B cell (primary cell): ENCODE measurements at regions not wholly inside any gene's neighbourhood (a gene's known extent, or its start where the extent isn't known, plus 50 kb on each side); places are given as distances from the start of the nearest gene placed in this dataset.

ENCODE experiments used
- ATAC-seq: fragments of 200-7000 bp; cut with Tn5 transposase; one replicate; pipeline ENCODE4 v1.10.0; 2021; ENCODE audit warnings: low read depth, mild to moderate bottlenecking, moderate number of reproducible peaks, moderate library complexity
- CTCF ChIA-PET: fragments of 350-600 bp; sonication (Branson Sonifier 250); formaldehyde crosslinking; loops from one replicate; lab custom pipeline; 2021; ENCODE audit warnings: antibody characterized with exemption, inconsistent platforms; lab: Charles Lee
- POLR2A ChIA-PET: fragments of 350-600 bp; sonication (Branson Sonifier 250); formaldehyde crosslinking; loops from one replicate; lab custom pipeline; 2021; ENCODE audit warnings: antibody characterized with exemption; lab: Charles Lee
- DNase-seq: peaks from one replicate; pipeline ENCODE4 v3.0.0; 2013
- H2AFZ ChIP-seq: 2 replicates; pipeline ENCODE4 v1.6.1; 2012; ENCODE audit warnings: mild to moderate bottlenecking, low read depth, low read length; ENCODE audit not compliant: insufficient read depth, poor library complexity, severe bottlenecking
- H3K27ac ChIP-seq, 2 donors: 1 replicate in 1 of 2; 2 replicates in 1 of 2; pipeline ENCODE4 v1.5.1; 2012 to 2013; ENCODE audit warnings: low read length in 2 of 2, mild to moderate bottlenecking in 2 of 2, moderate library complexity in 1 of 2
- H3K27me3 ChIP-seq, 4 experiments: fragments of 200-600 bp in 1 of 4; sonication (generic) in 1 of 4; replicated peaks in 1 of 4; 1 replicate in 2 of 4; 2 replicates in 2 of 4; pipeline versions ENCODE4 v1.6.1 to v1.7.0; 2013 to 2016; ENCODE audit warnings: low read length in 3 of 4, mild to moderate bottlenecking in 2 of 4, mixed read lengths in 1 of 4, moderate library complexity in 1 of 4; ENCODE audit not compliant: insufficient read depth in 4 of 4, control insufficient read depth in 3 of 4; ENCODE audit errors: control extremely low read depth in 1 of 4
- H3K36me3 ChIP-seq, 2 experiments: replicated peaks in 1 of 2; 1 replicate in 1 of 2; 2 replicates in 1 of 2; pipeline versions ENCODE4 v1.6.1 to v1.7.1; 2013; ENCODE audit warnings: low read length in 1 of 2; ENCODE audit not compliant: insufficient read depth in 2 of 2, control insufficient read depth in 1 of 2; ENCODE audit errors: control extremely low read depth in 1 of 2, extremely low read depth in 1 of 2
- H3K4me1 ChIP-seq, 2 donors: fragments of 200-600 bp in 1 of 2; sonication (generic) in 1 of 2; 1 replicate in 1 of 2; 2 replicates in 1 of 2; pipeline versions ENCODE4 v1.5.1 to v1.6.1; 2013 to 2017; ENCODE audit warnings: low read length in 2 of 2; ENCODE audit not compliant: control insufficient read depth in 2 of 2, insufficient read depth in 2 of 2
- H3K4me2 ChIP-seq: replicated peaks from 2 replicates; pipeline ENCODE3; 2012; ENCODE audit warnings: mild to moderate bottlenecking, low read depth, low read length; ENCODE audit not compliant: poor library complexity, severe bottlenecking
- H3K4me3 ChIP-seq, 5 experiments: fragments of 200-600 bp in 1 of 5; sonication (generic) in 1 of 5; 1 replicate in 3 of 5; 2 replicates in 2 of 5; pipeline versions ENCODE4 v1.5.1 to v1.7.0; 2011 to 2016; ENCODE audit warnings: low read length in 4 of 5, mild to moderate bottlenecking in 4 of 5, low read depth in 2 of 5, control low read depth in 1 of 5, moderate library complexity in 1 of 5; ENCODE audit not compliant: insufficient read depth in 1 of 5; ENCODE audit errors: control extremely low read depth in 1 of 5, extremely low read depth in 1 of 5
- H3K79me2 ChIP-seq: fragments of 200-600 bp; sonication (generic); one replicate; pipeline ENCODE4 v1.6.0; 2016; ENCODE audit warnings: low read length; ENCODE audit not compliant: control insufficient read depth, insufficient read depth
- H3K9ac ChIP-seq: fragments of 200-600 bp; sonication (generic); 2 replicates; pipeline ENCODE4 v1.6.1; 2017; ENCODE audit warnings: mild to moderate bottlenecking, low read length, moderate library complexity
- H3K9me3 ChIP-seq, 3 donors: one replicate each; pipeline versions ENCODE4 v1.6.1 to v1.7.1; 2013; ENCODE audit warnings: low read length in 2 of 3; ENCODE audit not compliant: control insufficient read depth in 2 of 3, insufficient read depth in 1 of 3; ENCODE audit errors: control extremely low read depth in 1 of 3
- H4K20me1 ChIP-seq: 2 replicates; pipeline ENCODE4 v1.6.0; 2012; ENCODE audit warnings: mild to moderate bottlenecking, low read length; ENCODE audit not compliant: insufficient read depth, control insufficient read depth, poor library complexity, severe bottlenecking
- H3K27ac Mint-ChIP-seq: one replicate; pipeline ENCODE4 v1.8.0; 2021; ENCODE audit warnings: mixed read lengths
- H3K27me3 Mint-ChIP-seq: one replicate; pipeline ENCODE4 v1.8.0; 2021; ENCODE audit warnings: mixed read lengths
- H3K4me1 Mint-ChIP-seq: one replicate; pipeline ENCODE4 v1.8.0; 2021; ENCODE audit warnings: mixed read lengths
- H3K4me3 Mint-ChIP-seq: one replicate; pipeline ENCODE4 v1.8.0; 2021; ENCODE audit warnings: mixed read lengths
- H3K9me3 Mint-ChIP-seq: one replicate; pipeline ENCODE4 v1.8.0; 2022; ENCODE audit warnings: mixed read lengths; ENCODE audit not compliant: insufficient read depth
- EZH2 ChIP-seq: IDR thresholded peaks from 2 replicates; pipeline ENCODE4 v1.6.1; 2012; ENCODE audit warnings: borderline replicate concordance, low read depth, mild to moderate bottlenecking, moderate library complexity, low read length; ENCODE audit not compliant: insufficient read depth, poor library complexity, severe bottlenecking
- WGBS: methylation state at CpG from one replicate; pipeline ENCODE4 v1.1.5; 2013; ENCODE audit warnings: missing lambda C conversion rate; ENCODE audit not compliant: insufficient coverage; 5-methylcytosine and 5-hydroxymethylcytosine counted together
- intact Hi-C: fragments of 100-400 bp; cut with micrococcal nuclease; formaldehyde crosslinking; loops from one replicate; pipeline ENCODE4 v1.10.0; 2022
- TF ChIP-seq, protein P1 (sequence below): fragments of 200-600 bp; IDR thresholded peaks from one replicate; pipeline ENCODE4 v1.8.0; 2022; ENCODE audit warnings: antibody characterized with exemption, mild to moderate bottlenecking

DNA sequence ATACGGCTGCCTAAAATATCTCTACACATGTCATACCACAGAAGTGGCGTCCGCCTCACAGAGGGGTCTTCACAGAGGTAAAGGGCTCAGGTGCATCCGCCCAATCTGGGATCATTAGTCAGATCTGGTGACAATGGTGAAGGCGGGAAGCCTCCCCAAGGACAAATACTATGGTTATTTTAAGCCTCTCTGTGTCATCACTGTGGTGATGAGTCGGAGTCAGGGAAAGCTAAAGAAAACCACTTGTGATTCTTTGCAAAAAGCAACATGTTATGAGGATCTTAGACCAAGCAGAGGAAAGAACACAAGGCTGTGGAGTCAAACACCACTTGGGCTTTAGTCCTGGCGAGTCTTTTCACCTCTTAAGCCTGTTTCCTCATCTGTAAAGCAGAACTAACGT lies 190.4 kb downstream of the DRD1 start:
- POLR2A ChIA-PET, result no interaction called here
- no peak overlapping the region for H3K4me3 Mint-ChIP-seq
- no peaks in the 10 kb centered on the region for H3K4me1 Mint-ChIP-seq
- H3K4me1 ChIP-seq, result no peaks in the 10 kb centered on the region
- WGBS, result 100% methylated on average over 1 of the region's 8 CpGs
- DNase-seq (no peak), ATAC-seq (no peak)
- H4K20me1 ChIP-seq, result no peaks in the 10 kb centered on the region
- intact Hi-C loops, result no loop called here
- H3K9ac ChIP-seq, result no peak overlapping the region
- no peak overlapping the region for H3K4me3 ChIP-seq
- no peak overlapping the region for H2AFZ ChIP-seq
- no peak overlapping the region for H3K4me2 ChIP-seq
- H3K27ac Mint-ChIP-seq, result no peak overlapping the region
- no peaks in the 10 kb centered on the region for H3K9me3 ChIP-seq
- CTCF ChIA-PET, result no interaction called here
- H3K79me2 ChIP-seq, result no peaks in the 10 kb centered on the region
- no peaks in the 10 kb centered on the region for H3K27me3 Mint-ChIP-seq
- TF ChIP-seq EZH2, result no peak
- TF ChIP-seq, protein P1, sequence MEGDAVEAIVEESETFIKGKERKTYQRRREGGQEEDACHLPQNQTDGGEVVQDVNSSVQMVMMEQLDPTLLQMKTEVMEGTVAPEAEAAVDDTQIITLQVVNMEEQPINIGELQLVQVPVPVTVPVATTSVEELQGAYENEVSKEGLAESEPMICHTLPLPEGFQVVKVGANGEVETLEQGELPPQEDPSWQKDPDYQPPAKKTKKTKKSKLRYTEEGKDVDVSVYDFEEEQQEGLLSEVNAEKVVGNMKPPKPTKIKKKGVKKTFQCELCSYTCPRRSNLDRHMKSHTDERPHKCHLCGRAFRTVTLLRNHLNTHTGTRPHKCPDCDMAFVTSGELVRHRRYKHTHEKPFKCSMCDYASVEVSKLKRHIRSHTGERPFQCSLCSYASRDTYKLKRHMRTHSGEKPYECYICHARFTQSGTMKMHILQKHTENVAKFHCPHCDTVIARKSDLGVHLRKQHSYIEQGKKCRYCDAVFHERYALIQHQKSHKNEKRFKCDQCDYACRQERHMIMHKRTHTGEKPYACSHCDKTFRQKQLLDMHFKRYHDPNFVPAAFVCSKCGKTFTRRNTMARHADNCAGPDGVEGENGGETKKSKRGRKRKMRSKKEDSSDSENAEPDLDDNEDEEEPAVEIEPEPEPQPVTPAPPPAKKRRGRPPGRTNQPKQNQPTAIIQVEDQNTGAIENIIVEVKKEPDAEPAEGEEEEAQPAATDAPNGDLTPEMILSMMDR, result no peak
- H3K27me3 ChIP-seq, result no peaks in the 10 kb centered on the region
- no peaks in the 10 kb centered on the region for H3K36me3 ChIP-seq
- H3K9me3 Mint-ChIP-seq, result no peaks in the 10 kb centered on the region
- no peak overlapping the region for H3K27ac ChIP-seq

DNA sequence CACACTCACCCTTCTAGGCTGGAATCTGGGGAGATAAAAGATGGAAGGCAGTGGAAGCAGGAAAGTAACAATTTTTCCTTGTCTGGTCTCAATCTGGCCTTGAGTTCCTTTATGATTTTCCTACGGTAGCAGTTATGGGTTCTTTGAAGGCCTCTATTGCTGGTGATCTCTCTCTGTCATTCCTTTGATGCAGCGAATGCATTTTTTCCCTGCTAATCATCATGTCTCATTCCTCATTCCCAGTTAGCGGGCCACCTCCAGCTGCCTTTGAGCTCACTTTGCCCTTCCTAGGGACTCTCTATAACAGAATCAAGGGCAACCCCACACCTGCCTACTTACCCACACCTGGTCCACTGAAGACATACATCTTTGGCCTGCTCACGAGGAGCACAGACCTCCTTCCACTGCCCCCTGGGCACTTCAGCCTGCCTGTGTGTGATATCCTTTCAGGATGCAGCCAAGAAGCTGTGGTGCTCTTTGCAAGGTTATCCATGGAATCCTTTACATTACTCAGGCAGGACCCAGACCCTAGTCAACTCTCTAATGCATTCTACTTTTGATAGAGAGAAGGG lies 191.7 kb downstream of the DRD1 start:
- WGBS, result 83% methylated on average over 4 of the region's 4 CpGs
- Histone ChIP-seq H3K79me2 (no peaks in the 10 kb centered on the region), H3K4me3 (no peak overlapping the region), H3K9me3 (no peaks in the 10 kb centered on the region), H3K27ac (no peak overlapping the region), H4K20me1 (no peaks in the 10 kb centered on the region), H3K27me3 (no peaks in the 10 kb centered on the region), H3K4me2 (no peak overlapping the region), H2AFZ (no peak overlapping the region), H3K36me3 (no peaks in the 10 kb centered on the region), H3K9ac (no peak overlapping the region), H3K4me1 (no peaks in the 10 kb centered on the region)
- peaks cover 3% of the 10 kb centered on the region for H3K9me3 Mint-ChIP-seq
- ChIA-PET POLR2A (no interaction called here), CTCF (interaction anchor here (0.6 kb wide), 1 partner anchor 9 kb away, joined by 4 read pairs; no protein-coding TSS in a partner anchor)
- TF ChIP-seq, protein P1, result no peak
- no peak for TF ChIP-seq EZH2
- DNase-seq, result no peak
- intact Hi-C loops, result no loop called here
- H3K27ac Mint-ChIP-seq, result no peak overlapping the region
- no peak for ATAC-seq
- no peaks in the 10 kb centered on the region for H3K4me1 Mint-ChIP-seq
- H3K27me3 Mint-ChIP-seq, result no peaks in the 10 kb centered on the region
- no peak overlapping the region for H3K4me3 Mint-ChIP-seq
